ENCODE measurements at regions not wholly inside any gene's neighbourhood (a gene's known extent, or its start where the extent isn't known, plus 50 kb on each side); places are given as distances from the start of the nearest gene placed in this dataset.

GRCh38 chr5:117266280-117266679 lies 691.7 kb upstream of the SEMA6A start:
- Histone ChIP-seq H3K4me1 (ENCODE audit: control insufficient read depth, extremely low read depth, insufficient read depth, low read length) (no peaks in the 10 kb centered on the region), H4K20me1 (replicated peaks; ENCODE audit: control insufficient read depth, extremely low read depth, insufficient read depth, low read length) (no peaks in the 10 kb centered on the region), H3K79me2 (ENCODE audit: control insufficient read depth, insufficient read depth, low read length) (no peaks in the 10 kb centered on the region), H3K9me3 (replicated peaks; ENCODE audit: control insufficient read depth, insufficient read depth, low read length) (no peaks in the 10 kb centered on the region), H3K27me3 (ENCODE audit: control insufficient read depth in 2 of 2, insufficient read depth in 2 of 2, low read length in 2 of 2) (no peaks in the 10 kb centered on the region), H3K27ac (ENCODE audit: insufficient read depth, low read depth, low read length) (no peak overlapping the region), H2AFZ (ENCODE audit: low read depth, low read length) (no peak overlapping the region), H3K36me3 (ENCODE audit: control insufficient read depth in 2 of 2, extremely low read depth in 1 of 2, insufficient read depth in 2 of 2, low read length in 2 of 2) (no peaks in the 10 kb centered on the region), H3K9me1 (replicated peaks; ENCODE audit: control insufficient read depth, extremely low read depth, insufficient read depth, low read length) (no peaks in the 10 kb centered on the region), H3K4me2 (ENCODE audit: insufficient read depth, low read length) (no peak overlapping the region), H3K4me3 (replicated peaks in 1 of 3; ENCODE audit: insufficient read depth in 1 of 3, low read depth in 1 of 3, low read length in 3 of 3) (no peak overlapping the region), H3K9ac (replicated peaks; ENCODE audit: extremely low read depth, insufficient read depth, low read length) (no peak overlapping the region)
- intact Hi-C loops (cut with micrococcal nuclease), result no loop called here
- BruUV-seq (replicated peaks), result no TSS peak
- FAIRE-seq (no peak), DNase-seq (ENCODE audit: low read depth, low spot score) (no peak)
- POLR2A ChIA-PET, result no interaction called here
- TF ChIP-seq POLR2AphosphoS5 (IDR thresholded peaks at IDR 0.05; ENCODE audit: insufficient read depth, low read depth, low read length), result no peak
- TF ChIP-seq EZH2 (IDR thresholded peaks at IDR 0.05; ENCODE audit: borderline replicate concordance, low read depth, low read length, severe bottlenecking), result no peak
- TF ChIP-seq MAX (IDR thresholded peaks at IDR 0.05; ENCODE audit: insufficient read depth, insufficient read length), result no peak
- TF ChIP-seq FOS (IDR thresholded peaks at IDR 0.05; ENCODE audit: borderline replicate concordance, insufficient read depth, low read length), result no peak
- CTCF ChIA-PET, result no interaction called here
- dilution Hi-C loops (cut with MboI; ENCODE audit: extremely low pct_ligation_motif_present, low sequenced_read_pairs), result no loop called here

- BruUV-seq (replicated peaks), result no TSS peak
Observed at GRCh38 chr5:117263231-117263630, 688.6 kb upstream of the SEMA6A start.

More at GRCh38 chr5:117263231-117263630, 688.6 kb upstream of the SEMA6A start:
- Histone ChIP-seq H3K4me2 (ENCODE audit: insufficient read depth, low read length) (no peak overlapping the region), H3K36me3 (ENCODE audit: control insufficient read depth in 2 of 2, extremely low read depth in 1 of 2, insufficient read depth in 2 of 2, low read length in 2 of 2) (no peaks in the 10 kb centered on the region), H3K9me1 (replicated peaks; ENCODE audit: control insufficient read depth, extremely low read depth, insufficient read depth, low read length) (no peaks in the 10 kb centered on the region), H4K20me1 (replicated peaks; ENCODE audit: control insufficient read depth, extremely low read depth, insufficient read depth, low read length) (no peaks in the 10 kb centered on the region), H3K27ac (ENCODE audit: insufficient read depth, low read depth, low read length) (no peak overlapping the region), H3K4me1 (ENCODE audit: control insufficient read depth, extremely low read depth, insufficient read depth, low read length) (no peaks in the 10 kb centered on the region), H2AFZ (ENCODE audit: low read depth, low read length) (no peak overlapping the region), H3K9ac (replicated peaks; ENCODE audit: extremely low read depth, insufficient read depth, low read length) (no peak overlapping the region), H3K9me3 (replicated peaks; ENCODE audit: control insufficient read depth, insufficient read depth, low read length) (no peaks in the 10 kb centered on the region), H3K79me2 (ENCODE audit: control insufficient read depth, insufficient read depth, low read length) (no peaks in the 10 kb centered on the region), H3K27me3 (ENCODE audit: control insufficient read depth in 2 of 2, insufficient read depth in 2 of 2, low read length in 2 of 2) (no peaks in the 10 kb centered on the region), H3K4me3 (replicated peaks in 1 of 3; ENCODE audit: insufficient read depth in 1 of 3, low read depth in 1 of 3, low read length in 3 of 3) (no peak overlapping the region)
- ChIA-PET CTCF (interaction anchor here (1.6 kb wide), 1 partner anchor 10 kb away, joined by 3 read pairs; no protein-coding TSS in a partner anchor), POLR2A (no interaction called here)
- TF ChIP-seq POLR2A (IDR thresholded peaks at IDR 0.05; ENCODE audit: low read depth, low read length) (no peak), JUN (IDR thresholded peaks at IDR 0.05; ENCODE audit: borderline replicate concordance, insufficient read depth, insufficient read length, low read depth) (no peak), GATA2 (IDR thresholded peaks at IDR 0.05; ENCODE audit: insufficient read depth, insufficient read length, low read depth, low read length) (no peak), MYC (IDR thresholded peaks at IDR 0.05; ENCODE audit: low read depth, low read length) (no peak), FOS (IDR thresholded peaks at IDR 0.05; ENCODE audit: borderline replicate concordance, insufficient read depth, low read length) (no peak), CTCF (IDR thresholded peaks at IDR 0.05; ENCODE audit: extremely low read depth in 1 of 2, insufficient read depth in 1 of 2, low read depth in 1 of 2, low read length in 2 of 2) (no peak), EZH2 (IDR thresholded peaks at IDR 0.05; ENCODE audit: borderline replicate concordance, low read depth, low read length, severe bottlenecking) (no peak), MAX (IDR thresholded peaks at IDR 0.05; ENCODE audit: insufficient read depth, insufficient read length) (no peak), POLR2AphosphoS5 (IDR thresholded peaks at IDR 0.05; ENCODE audit: insufficient read depth, low read depth, low read length) (no peak)
- no peak for DNase-seq (ENCODE audit: low read depth, low spot score)
- intact Hi-C loops (cut with micrococcal nuclease) (no loop called here), dilution Hi-C loops (cut with MboI; ENCODE audit: extremely low pct_ligation_motif_present, low sequenced_read_pairs) (no loop called here)
- no peak for FAIRE-seq
